HUES6 (cell line): ENCODE measurements at regions not wholly inside any gene's neighbourhood (a gene's known extent, or its start where the extent isn't known, plus 50 kb on each side); places are given as distances from the start of the nearest gene placed in this dataset.

Source experiments
- H3K27ac ChIP-seq: 2 replicates; pipeline ENCODE4 v1.7.0; 2013; ENCODE audit warnings: low read depth, mild to moderate bottlenecking, low read length, inconsistent platforms
- H3K27me3 ChIP-seq: 2 replicates; pipeline ENCODE4 v1.6.1; 2013; ENCODE audit warnings: low read length; ENCODE audit not compliant: control insufficient read depth, insufficient read depth
- H3K36me3 ChIP-seq: 2 replicates; pipeline ENCODE4 v1.6.1; 2013; ENCODE audit warnings: low read length; ENCODE audit not compliant: control insufficient read depth, insufficient read depth
- H3K4me1 ChIP-seq: 2 replicates; pipeline ENCODE4 v1.6.1; 2013; ENCODE audit warnings: low read length; ENCODE audit not compliant: control insufficient read depth, insufficient read depth
- H3K4me3 ChIP-seq: 2 replicates; pipeline ENCODE4 v1.5.1; 2013; ENCODE audit warnings: low read depth, low read length
- H3K9ac ChIP-seq: one replicate; pipeline ENCODE4 v1.6.1; 2013; ENCODE audit warnings: mild to moderate bottlenecking, low read length
- H3K9me3 ChIP-seq: 2 replicates; pipeline ENCODE4 v1.6.1; 2013; ENCODE audit warnings: low read depth, low read length; ENCODE audit not compliant: control insufficient read depth, insufficient read depth

DNA sequence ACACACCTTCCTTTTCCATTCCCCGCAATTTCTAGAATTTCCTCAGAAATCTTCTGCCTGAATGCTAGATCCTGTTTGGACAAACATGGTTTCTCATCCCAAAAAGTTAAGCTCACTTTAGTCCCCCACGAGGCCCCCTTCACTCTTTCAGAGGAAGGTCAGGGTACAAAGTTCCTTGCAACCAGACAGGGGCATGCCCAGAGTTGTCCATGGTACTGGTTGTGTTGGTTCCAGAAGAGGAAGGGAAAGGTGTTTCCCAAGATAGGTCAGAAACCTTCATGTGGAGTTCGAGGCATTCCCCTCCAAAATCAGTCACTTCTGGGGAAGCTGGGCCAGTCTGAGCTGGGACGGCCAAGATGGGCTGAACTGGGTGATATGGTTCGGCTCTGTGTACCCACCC lies 167.6 kb upstream of the MAFB start:
- Histone ChIP-seq H3K27ac (no peak overlapping the region), H3K27me3 (no peaks in the 10 kb centered on the region), H3K9me3 (no peaks in the 10 kb centered on the region), H3K9ac (no peak overlapping the region), H3K4me1 (peaks cover 18% of the 10 kb centered on the region), H3K4me3 (no peak overlapping the region), H3K36me3 (no peaks in the 10 kb centered on the region)

DNA sequence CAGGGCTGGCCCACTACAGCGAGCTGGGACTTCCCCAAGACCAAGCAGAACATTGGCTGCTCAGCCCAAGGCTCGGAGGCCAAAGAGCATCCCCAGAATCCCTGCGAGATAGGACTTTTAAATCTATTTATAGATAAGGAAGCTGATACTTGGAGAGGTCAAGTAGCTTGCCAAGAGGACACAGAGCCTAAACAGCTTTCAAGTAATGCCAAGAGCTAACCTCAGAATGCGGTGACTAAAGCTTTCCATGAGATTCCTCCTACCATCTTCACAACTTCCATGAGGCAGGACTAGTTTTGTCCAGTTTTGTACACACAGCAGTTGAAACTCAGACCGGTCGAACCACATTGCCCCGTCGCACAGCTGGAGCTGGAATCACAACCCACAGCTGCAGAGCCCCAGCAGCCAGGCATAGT lies 168.1 kb upstream of the TOP1 start:
- H3K9ac ChIP-seq, result no peak overlapping the region
- H3K36me3 ChIP-seq, result no peaks in the 10 kb centered on the region
- no peaks in the 10 kb centered on the region for H3K27me3 ChIP-seq
- no peak overlapping the region for H3K27ac ChIP-seq
- no peaks in the 10 kb centered on the region for H3K9me3 ChIP-seq
- H3K4me3 ChIP-seq, result no peak overlapping the region
- H3K4me1 ChIP-seq, result peaks cover 18% of the 10 kb centered on the region

DNA sequence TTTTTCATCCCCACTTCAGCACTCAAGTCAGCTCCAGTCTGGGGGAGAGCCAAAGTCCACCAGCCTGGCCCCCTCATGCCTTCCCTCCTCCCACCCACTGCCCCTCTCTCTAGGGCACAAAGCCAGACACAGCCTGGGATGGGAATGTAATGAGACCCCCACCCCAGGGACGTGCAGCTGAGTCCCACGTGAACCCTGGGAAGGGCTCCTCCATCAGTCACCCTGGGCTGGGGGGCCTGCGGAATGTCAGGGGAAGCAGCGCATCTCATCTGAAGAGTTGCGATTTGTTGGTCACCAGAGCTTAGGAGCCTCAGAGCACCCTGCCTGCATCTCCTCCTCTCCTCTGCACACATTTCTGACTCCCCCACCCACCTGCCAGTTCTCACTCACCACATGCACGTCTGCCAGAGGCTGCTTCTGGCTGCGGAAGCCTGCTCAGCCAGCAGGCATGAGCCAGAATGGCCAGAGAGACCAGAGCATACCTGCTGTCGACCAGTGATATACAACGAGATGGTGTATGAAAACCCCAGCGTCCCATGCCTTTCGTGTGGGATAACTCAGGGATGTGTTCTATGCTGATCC lies 167.1 kb upstream of the TOP1 start:
- H3K9me3 ChIP-seq, result no peaks in the 10 kb centered on the region

DNA sequence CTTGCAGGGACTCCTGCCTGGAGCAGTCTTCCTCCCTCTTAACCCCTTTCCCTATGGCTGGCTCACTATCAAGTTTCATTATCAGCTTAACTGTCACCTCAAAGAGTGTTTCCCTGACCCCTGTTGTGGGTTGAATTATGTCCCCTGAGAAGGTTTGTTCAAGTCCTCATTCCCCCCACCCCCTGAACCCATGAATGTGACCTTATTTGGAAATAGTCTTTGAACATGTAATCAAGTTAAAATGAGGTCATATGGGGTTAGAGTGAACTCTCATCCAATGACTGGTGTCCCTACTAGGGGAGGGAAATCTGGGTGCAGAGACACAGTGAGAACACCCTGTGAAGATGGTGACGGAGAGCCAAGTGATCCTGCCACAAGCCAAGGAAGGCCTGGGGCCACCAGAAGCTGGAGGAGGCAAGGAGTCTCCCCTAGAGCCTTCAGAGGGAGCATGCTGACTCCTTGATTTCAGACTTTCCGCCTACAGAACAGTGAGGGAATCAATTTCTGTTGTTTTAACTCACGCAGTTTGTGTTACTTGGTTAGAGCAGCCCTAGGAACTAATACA lies 165.2 kb upstream of the TOP1 start:
- Histone ChIP-seq H3K9ac (peak overlapping the region; percentile 63), H3K27ac (no peak overlapping the region; the same call in 1 of the 2 replicates), H3K4me3 (no peak overlapping the region), H3K36me3 (no peaks in the 10 kb centered on the region), H3K27me3 (no peaks in the 10 kb centered on the region), H3K4me1 (peaks cover 12% of the 10 kb centered on the region), H3K9me3 (no peaks in the 10 kb centered on the region)

More for the DNA sequence above, 167.1 kb upstream of the TOP1 start:
- Histone ChIP-seq H3K27me3 (no peaks in the 10 kb centered on the region), H3K4me3 (no peak overlapping the region), H3K9ac (no peak overlapping the region), H3K27ac (no peak overlapping the region), H3K36me3 (no peaks in the 10 kb centered on the region), H3K4me1 (peaks cover 18% of the 10 kb centered on the region)

DNA sequence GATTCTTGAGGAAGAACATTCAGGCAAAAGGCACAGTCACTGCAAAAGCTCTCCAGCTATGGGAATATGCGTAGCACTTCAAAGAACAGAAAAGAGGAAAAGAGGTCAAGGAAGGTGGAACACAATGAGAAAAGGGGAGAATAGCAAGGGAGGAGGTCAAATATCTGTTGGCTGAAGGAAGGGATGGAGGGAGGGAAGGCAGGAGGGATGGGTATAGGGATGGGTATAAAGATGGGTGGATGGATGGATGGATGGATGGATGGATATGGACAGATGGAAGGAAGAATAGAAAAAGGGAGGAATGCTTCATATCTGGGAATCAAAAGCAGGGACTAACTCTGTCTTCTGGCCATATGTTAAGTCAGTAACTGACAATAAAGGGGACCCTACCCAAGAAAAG lies 164.2 kb upstream of the TOP1 start:
- H3K36me3 ChIP-seq, result no peaks in the 10 kb centered on the region
- no peak overlapping the region for H3K27ac ChIP-seq
- H3K9me3 ChIP-seq, result no peaks in the 10 kb centered on the region
- peaks cover 9% of the 10 kb centered on the region; the same call in 1 of the 2 replicates for H3K4me1 ChIP-seq
- H3K4me3 ChIP-seq, result no peak overlapping the region
- no peaks in the 10 kb centered on the region for H3K27me3 ChIP-seq
- H3K9ac ChIP-seq, result no peak overlapping the region

DNA sequence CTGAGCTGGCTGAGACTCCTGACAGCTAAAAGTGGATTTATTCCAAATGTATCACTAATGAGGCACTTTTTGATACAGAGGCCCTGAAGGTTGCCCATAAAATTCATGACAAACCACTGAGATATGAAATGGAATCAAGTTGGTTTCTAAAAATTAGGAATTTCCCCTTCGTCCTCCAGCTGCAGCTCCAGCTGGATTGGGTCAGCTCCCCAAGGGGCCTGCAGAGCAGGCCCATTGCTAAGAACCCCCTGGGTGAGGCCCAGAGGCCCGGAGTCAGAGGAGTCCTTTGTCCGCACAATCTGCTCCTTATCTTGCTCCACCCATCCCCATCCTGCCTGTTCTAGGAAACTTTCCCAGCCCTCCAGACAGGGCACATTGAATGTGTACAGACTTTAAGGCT lies 163.5 kb upstream of the TOP1 start:
- Histone ChIP-seq H3K9me3 (no peaks in the 10 kb centered on the region), H3K27me3 (no peaks in the 10 kb centered on the region), H3K4me3 (no peak overlapping the region), H3K27ac (no peak overlapping the region), H3K4me1 (peaks cover 13% of the 10 kb centered on the region; the same call in 1 of the 2 replicates), H3K9ac (no peak overlapping the region), H3K36me3 (no peaks in the 10 kb centered on the region)

DNA sequence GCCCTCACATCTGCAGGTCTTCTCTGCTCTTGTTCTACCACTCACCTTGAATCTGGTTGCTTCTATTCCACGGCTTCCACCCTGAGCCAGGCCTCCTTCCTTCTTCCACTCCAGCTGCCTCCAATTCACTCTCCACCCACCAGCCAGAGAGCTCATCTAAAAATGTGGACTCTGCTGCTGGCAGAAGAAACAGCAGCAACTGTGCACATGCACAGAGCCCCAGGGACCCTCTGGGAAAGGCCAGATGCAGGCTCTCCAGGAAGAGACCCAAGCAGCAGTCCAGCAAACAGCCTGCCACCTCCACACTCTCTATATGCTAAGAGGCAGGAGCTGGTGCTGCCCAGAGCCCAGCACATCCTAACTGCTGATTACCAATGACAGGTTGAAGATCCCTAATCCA lies 162.6 kb upstream of the TOP1 start:
- Histone ChIP-seq H3K4me3 (no peak overlapping the region), H3K9ac (no peak overlapping the region), H3K36me3 (no peaks in the 10 kb centered on the region), H3K9me3 (no peaks in the 10 kb centered on the region), H3K27me3 (no peaks in the 10 kb centered on the region), H3K4me1 (peaks cover 14% of the 10 kb centered on the region; the same call in 1 of the 2 replicates), H3K27ac (no peak overlapping the region)

DNA sequence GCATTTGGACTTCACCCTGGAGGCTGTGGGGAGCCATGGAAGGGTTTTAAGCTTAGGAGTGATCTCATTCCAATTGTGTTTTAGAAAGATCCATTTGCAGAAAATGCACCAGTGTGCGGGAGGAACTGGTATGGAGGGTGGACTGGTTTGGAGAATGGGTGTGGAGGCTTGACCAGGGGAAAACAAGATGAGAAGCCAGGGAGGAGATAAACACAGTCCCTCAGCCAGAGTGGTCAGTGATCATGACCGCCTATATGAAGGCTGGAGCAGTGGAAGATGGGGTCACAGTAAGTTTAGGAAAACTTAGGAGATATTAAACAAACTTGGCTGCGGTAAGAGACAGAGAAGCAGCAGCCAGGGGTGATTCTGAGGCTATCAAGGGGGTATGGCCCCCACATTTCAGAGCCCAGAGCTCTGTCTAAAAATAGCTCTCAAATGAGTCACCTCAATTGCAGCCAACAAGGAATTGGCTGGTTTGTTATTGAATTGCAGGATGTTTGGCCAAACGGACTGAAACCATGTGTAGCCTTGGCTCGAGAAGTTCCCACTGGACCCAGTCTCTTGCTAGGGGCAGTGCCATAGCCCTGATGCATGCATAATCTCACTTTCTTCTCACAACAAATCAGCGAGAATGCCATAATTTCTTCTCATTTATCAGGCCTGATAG lies 159.9 kb upstream of the TOP1 start:
- H3K27me3 ChIP-seq, result no peaks in the 10 kb centered on the region
- H3K4me1 ChIP-seq, result peaks cover 14% of the 10 kb centered on the region; the same call in 1 of the 2 replicates
- H3K27ac ChIP-seq, result no peak overlapping the region
- H3K9ac ChIP-seq, result no peak overlapping the region
- no peaks in the 10 kb centered on the region for H3K36me3 ChIP-seq
- H3K4me3 ChIP-seq, result no peak overlapping the region
- H3K9me3 ChIP-seq, result no peaks in the 10 kb centered on the region

DNA sequence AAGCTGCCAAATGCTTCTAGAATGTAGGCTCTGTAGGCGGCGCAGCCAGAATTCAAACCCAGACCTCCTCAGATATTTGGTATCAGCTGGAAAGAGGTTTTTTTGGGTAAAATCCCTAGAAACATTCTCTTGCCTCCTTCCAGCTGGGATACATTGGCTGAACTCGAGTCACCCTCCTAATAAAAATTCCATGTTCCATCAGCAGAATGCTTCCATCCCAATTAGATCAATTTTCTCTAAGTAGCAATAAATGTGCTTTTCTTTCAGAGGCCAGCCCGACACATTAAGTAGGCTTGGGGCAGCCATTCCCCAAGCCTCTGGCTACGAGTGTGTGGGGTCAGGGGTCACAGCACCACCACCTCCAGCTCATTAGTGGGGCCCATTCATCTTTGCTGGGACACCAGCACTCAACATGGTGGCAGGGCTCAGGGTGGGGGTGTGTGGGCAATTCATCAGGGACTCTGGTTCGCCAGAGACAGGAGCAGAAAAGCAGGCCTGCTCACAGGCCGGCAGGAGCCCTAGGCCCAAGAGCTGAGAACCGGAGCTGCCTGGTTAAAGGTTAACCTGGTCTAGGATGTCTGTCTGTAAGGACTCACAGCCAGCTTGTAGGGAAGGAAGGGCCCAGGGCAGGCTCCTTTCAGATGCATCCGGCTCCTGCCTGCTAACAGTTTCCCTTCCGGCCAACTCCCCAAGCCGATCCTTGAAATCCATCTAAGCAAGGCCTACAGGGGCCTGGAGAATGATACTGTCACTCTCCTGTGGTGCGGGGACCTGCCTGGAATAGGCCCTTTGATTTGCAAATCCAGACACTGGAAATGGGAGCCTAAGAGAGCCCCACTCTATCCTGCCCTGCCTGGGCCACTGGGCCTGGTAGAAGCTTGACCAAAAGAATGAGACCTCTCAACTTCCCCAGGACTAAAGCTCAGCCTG lies 159.1 kb upstream of the TOP1 start:
- Histone ChIP-seq H3K27ac (no peak overlapping the region), H3K36me3 (no peaks in the 10 kb centered on the region), H3K4me1 (peaks cover 14% of the 10 kb centered on the region; the same call in 1 of the 2 replicates), H3K4me3 (no peak overlapping the region), H3K9ac (no peak overlapping the region), H3K27me3 (no peaks in the 10 kb centered on the region), H3K9me3 (no peaks in the 10 kb centered on the region)

DNA sequence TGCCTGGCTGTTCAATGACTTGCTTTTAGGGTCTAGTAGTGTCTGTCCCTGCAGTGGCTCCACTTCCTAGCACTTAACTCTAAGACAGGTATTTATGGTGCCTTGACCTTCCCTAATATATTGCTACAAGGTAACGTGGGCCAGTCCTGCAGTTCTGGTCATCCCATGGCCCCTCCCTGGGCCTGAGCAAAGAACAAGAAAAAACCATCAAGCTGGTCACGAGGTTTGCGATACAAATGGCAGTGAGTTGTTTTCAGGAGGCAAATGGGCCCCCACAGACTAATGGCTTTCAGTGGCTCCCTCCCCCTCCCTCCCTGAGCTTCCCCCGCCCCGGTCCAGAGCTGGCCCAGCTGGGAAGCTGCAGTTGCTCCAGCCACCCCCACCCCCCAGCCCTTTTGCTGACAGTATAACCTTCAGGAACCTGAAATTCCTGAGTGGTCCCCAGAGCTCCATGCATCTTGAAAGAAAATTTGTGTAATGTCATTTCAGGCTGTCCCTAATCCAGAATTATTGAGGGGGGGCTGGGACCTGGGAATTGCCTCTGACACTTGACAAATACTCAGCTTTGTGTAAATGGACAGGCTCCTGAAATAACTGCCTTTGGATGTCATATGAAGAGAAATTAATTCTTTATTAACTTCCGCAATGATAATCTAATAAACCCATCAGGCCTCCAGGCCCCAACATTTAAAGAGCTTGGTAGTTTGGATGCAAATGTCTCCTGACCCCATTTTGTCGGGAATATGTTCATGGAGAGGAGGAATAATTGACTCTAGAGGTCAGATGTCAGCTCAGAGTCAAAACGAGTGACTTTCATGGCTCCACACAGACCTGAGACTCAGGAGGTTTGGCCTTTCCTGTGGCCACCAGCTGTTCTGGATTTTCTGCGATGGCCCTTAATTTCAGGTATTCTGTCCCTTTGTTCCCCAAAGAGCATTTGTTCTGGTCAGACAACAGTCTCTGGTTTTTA lies 153.2 kb upstream of the TOP1 start:
- H3K36me3 ChIP-seq, result no peaks in the 10 kb centered on the region
- H3K4me1 ChIP-seq, result no peaks in the 10 kb centered on the region

More for the DNA sequence above, 153.2 kb upstream of the TOP1 start:
- Histone ChIP-seq H3K27ac (no peak overlapping the region), H3K9ac (no peak overlapping the region), H3K4me3 (no peak overlapping the region), H3K27me3 (no peaks in the 10 kb centered on the region), H3K9me3 (peaks cover 4% of the 10 kb centered on the region; the same call in 1 of the 2 replicates)
